Cardiac fibroblast (primary cell): ENCODE measurements at regions not wholly inside any gene's neighbourhood (a gene's known extent, or its start where the extent isn't known, plus 50 kb on each side); places are given as distances from the start of the nearest gene placed in this dataset.

Experiments
- DNase-seq, 2 donors: peaks; one replicate each; pipeline versions ENCODE4 v3.0.0 to v3.0.0-alpha.2; 2010; ENCODE audit warnings: low read depth in 2 of 2
- H3K4me3 ChIP-seq, 2 donors: replicated peaks in 1 of 2; 1 replicate in 1 of 2; 2 replicates in 1 of 2; pipeline ENCODE4 v1.5.1; 2011; ENCODE audit warnings: low read depth in 2 of 2, low read length in 2 of 2, mild to moderate bottlenecking in 2 of 2, moderate library complexity in 1 of 2
- TF ChIP-seq, protein P1 (sequence below): IDR thresholded peaks from one replicate; pipeline ENCODE4 v1.5.1; 2011; ENCODE audit warnings: low read depth, mild to moderate bottlenecking, low read length, inconsistent platforms

DNA sequence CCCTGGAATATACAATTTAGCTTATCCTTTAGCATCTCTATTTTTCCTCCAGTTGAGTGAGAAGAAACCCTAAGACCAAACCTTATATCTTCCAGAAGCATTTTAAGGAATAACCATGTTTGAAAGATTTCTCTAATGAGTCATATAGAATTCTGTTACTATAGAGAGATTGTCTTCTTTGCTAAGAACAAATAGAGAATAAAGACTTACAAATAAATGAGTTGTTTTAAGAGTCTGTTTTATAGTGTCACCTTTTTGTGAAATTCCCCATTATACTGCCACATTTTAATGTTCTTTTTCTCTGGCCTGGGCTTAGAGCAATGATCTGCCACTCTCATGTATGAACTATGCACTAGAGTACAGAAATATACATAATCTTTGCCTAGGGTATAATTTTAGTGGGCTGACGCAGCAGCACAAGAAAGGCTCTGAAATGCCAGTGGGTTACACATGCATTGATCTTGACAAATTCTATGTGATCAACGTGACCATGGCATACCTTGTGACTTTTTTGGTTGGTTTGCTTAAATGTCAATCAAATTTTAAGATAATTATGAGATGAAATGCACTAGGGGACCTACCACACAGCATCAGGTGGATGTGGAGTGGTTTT lies 145.1 kb upstream of the MKLN1 start:
- TF ChIP-seq, protein P1, sequence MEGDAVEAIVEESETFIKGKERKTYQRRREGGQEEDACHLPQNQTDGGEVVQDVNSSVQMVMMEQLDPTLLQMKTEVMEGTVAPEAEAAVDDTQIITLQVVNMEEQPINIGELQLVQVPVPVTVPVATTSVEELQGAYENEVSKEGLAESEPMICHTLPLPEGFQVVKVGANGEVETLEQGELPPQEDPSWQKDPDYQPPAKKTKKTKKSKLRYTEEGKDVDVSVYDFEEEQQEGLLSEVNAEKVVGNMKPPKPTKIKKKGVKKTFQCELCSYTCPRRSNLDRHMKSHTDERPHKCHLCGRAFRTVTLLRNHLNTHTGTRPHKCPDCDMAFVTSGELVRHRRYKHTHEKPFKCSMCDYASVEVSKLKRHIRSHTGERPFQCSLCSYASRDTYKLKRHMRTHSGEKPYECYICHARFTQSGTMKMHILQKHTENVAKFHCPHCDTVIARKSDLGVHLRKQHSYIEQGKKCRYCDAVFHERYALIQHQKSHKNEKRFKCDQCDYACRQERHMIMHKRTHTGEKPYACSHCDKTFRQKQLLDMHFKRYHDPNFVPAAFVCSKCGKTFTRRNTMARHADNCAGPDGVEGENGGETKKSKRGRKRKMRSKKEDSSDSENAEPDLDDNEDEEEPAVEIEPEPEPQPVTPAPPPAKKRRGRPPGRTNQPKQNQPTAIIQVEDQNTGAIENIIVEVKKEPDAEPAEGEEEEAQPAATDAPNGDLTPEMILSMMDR: no peak
- no peak overlapping the region for H3K4me3 ChIP-seq
- no peak for DNase-seq

DNA sequence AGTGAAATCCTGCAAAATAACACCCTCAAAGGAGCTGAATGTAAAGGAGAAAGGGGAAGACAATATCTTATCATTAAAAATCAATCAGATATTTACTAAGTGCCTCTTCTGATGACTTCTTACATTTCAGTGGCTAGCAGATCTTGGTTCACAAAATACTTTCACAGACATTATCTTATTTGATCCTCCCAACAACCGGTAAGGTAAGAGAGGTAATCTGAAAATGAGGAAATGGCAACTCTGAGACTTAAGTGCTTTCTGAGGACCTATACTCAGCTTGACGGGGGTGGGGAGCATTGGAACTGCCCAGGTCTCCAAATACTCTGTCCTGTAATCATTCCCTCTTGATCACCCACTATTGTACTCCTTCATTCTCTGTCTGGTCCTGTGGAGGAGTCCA lies 144.6 kb upstream of the MKLN1 start:
- no peak overlapping the region for H3K4me3 ChIP-seq
- no peak for DNase-seq
- TF ChIP-seq, protein P1: no peak

DNA sequence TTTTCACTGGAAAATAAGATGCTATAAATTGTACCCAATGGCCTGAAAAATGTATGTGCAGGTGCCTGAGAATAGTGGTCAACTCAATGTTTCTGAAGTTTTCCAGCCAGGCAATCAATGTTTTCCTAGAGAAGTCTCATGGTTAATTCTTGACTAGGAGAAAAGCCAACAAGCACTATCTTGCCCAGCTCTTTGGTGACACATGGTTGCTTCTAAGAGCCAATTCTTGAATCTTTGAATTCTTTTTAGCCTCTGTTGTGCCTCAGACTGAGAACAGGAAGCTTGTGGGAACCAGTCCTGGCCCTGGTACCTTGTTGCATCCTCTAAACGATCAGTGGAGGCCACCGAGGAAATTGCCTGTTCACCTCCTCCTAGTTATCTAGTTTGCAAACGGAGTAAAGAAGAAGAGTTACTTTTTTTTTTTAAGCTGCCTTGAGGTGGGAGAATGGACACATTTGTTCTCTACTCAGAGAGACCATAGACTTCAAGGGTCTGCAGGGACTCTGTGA lies 144.0 kb upstream of the MKLN1 start:
- peak in 1 of 2 donors; percentile 11 for DNase-seq
- H3K4me3 ChIP-seq: no peak overlapping the region
- TF ChIP-seq, protein P1: no peak

DNA sequence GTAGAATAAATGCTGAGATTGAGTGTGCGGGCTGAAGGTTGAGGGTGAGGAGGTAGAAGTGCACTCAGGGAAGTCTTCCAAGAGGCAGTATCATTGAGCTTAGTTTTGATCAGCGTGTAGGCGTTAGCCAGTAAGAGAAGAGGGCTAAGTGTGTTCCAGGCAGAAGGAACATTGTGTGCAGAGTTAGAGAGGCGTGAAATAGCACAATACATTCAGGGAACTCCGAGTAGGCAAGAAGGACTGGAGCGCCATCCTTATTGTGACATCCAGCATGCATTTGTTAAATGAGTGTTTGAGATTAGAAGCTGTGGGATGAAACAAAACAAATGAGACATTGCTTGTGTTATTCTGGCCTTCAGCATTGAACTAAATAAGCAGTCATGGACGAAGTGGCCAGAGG lies 140.9 kb upstream of the MKLN1 start:
- DNase-seq: no peak
- TF ChIP-seq, protein P1: no peak
- H3K4me3 ChIP-seq: no peak overlapping the region

DNA sequence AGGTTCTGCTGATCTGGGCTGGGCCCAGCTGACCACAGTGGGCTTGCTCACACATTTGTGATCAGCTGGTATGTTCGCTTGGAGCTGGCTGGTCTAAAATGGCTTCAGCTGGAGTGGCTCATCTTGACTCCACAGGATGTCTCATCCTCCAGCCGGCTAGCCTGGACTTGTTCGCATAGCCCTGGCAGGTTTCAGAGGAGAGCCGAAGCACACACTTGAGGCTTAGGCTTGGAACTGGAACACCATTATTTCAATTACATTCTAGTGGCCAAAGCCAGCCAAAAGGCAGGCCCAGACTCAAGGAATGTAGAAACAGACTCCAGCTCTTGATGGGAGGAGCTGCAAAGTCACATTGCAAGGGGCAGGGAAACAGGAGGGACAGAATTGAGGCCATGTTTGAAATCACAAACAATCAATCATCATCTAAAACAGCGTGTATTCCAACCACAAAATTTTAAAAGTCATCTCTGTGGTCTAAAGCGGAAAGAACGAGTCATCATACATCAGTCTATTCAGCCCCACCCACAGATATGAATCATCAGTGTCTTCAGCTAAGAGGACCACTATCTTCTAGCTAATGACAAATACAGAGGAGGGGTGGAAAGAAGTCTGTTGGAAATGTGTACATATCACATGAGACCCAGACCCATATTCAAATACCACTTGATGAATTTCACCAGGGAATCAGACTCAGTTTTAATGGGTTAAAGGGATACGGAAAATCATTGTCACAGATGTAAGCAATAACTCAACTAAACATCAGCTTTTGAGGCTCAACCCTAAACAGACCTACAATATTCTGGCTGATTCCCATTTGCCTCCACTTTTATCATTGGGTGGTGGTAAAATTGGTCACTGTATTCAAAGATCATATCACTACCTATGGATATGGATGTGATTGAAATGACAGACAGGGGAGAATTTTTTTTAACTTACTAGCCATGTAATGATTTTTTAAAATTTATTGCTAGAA lies 139.0 kb upstream of the MKLN1 start:
- no peak overlapping the region for H3K4me3 ChIP-seq
- DNase-seq: peak; percentile 86 to 99
- TF ChIP-seq, protein P1: no peak

DNA sequence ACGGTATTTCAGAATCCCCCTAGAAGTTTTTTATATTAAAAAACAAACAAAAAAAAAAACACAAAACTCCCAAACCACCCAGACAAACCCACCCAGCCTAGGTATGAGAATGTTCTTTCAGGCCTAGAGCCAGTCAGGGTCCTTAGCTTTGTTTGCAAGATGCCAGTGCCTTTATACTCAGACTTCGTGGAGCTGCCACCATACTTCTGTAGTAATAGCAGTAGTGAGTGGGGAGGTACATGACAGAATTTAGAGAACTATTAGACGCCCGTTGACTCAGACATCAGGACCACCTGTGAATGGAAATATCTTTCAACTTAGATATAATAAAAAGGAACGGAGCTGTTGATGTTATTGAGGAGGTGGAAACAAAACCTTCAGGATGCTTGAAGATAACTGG lies 138.2 kb upstream of the MKLN1 start:
- DNase-seq: no peak
- TF ChIP-seq, protein P1: no peak
- H3K4me3 ChIP-seq: no peak overlapping the region
